Caco-2 (cell line): ENCODE measurements at regions not wholly inside any gene's neighbourhood (a gene's known extent, or its start where the extent isn't known, plus 50 kb on each side); places are given as distances from the start of the nearest gene placed in this dataset.

Source experiments
- BruUV-seq: library from RNA; stranded (reverse); fragments of 400-500 nt; replicated peaks from 2 replicates; lab custom pipeline; 2021; lab: Mats Ljungman, UMichigan
- CTCF ChIA-PET: fragments of 300-600 bp; sonication (Branson Sonifier 250); formaldehyde crosslinking; loops from one replicate; lab custom pipeline; 2022; ENCODE audit warnings: antibody characterized with exemption; lab: Charles Lee
- POLR2A ChIA-PET: fragments of 300-600 bp; sonication (Branson Sonifier 250); formaldehyde crosslinking; loops from one replicate; lab custom pipeline; 2022; ENCODE audit warnings: antibody characterized with exemption; lab: Charles Lee
- DNase-seq, 2 experiments: peaks; one replicate each; pipeline versions ENCODE4 v3.0.0 to v3.0.0-alpha.2; 2020 to 2022
- H3K27me3 ChIP-seq: replicated peaks from 2 replicates; pipeline ENCODE4 v1.6.0; 2011; ENCODE audit warnings: low read length; ENCODE audit not compliant: control insufficient read depth, insufficient read depth
- H3K36me3 ChIP-seq: 2 replicates; pipeline ENCODE4 v1.5.1; 2011; ENCODE audit warnings: low read length; ENCODE audit not compliant: control insufficient read depth, insufficient read depth
- H3K4me1 ChIP-seq: fragments of 250-450 bp; sonication (Bioruptor Pico); 2 replicates; pipeline ENCODE4 v1.5.1; 2020; ENCODE audit warnings: mild to moderate bottlenecking
- H3K4me3 ChIP-seq: 2 replicates; pipeline ENCODE4 v1.5.1; 2011; ENCODE audit warnings: low read depth, mild to moderate bottlenecking, control low read depth, low read length
- H3K9me3 ChIP-seq: fragments of 250-450 bp; sonication (Bioruptor Pico); 2 replicates; pipeline ENCODE4 v1.5.1; 2020; ENCODE audit warnings: mild to moderate bottlenecking, moderate library complexity
- H3K27ac Mint-ChIP-seq: one replicate; pipeline ENCODE4 v1.8.0; 2022; ENCODE audit warnings: mixed read lengths; ENCODE audit not compliant: unreplicated experiment
- H3K27me3 Mint-ChIP-seq: one replicate; pipeline ENCODE4 v1.8.0; 2022; ENCODE audit warnings: mixed read lengths; ENCODE audit not compliant: insufficient read depth, unreplicated experiment
- H3K36me3 Mint-ChIP-seq: one replicate; pipeline ENCODE4 v1.8.0; 2022; ENCODE audit warnings: mild to moderate bottlenecking, mixed read lengths; ENCODE audit not compliant: insufficient read depth, unreplicated experiment
- H3K4me1 Mint-ChIP-seq: one replicate; pipeline ENCODE4 v1.8.0; 2022; ENCODE audit warnings: low read depth, mixed read lengths; ENCODE audit not compliant: unreplicated experiment
- H3K4me3 Mint-ChIP-seq: one replicate; pipeline ENCODE4 v1.8.0; 2022; ENCODE audit warnings: mild to moderate bottlenecking, moderate library complexity, mixed read lengths; ENCODE audit not compliant: unreplicated experiment
- H3K9me3 Mint-ChIP-seq: one replicate; pipeline ENCODE4 v1.8.0; 2022; ENCODE audit warnings: mixed read lengths; ENCODE audit not compliant: unreplicated experiment
- intact Hi-C: fragments of 100-400 bp; cut with micrococcal nuclease; formaldehyde crosslinking; loops from one replicate; pipeline ENCODE4 v1.10.0; 2022; ENCODE audit not compliant: unreplicated experiment
- TF ChIP-seq, protein P1 (sequence below), 2 experiments: fragments of 200-600 bp in 1 of 2; IDR thresholded peaks; 1 replicate in 1 of 2; 2 replicates in 1 of 2; pipeline versions ENCODE4 v1.5.1 to v1.8.0; 2011 to 2022; ENCODE audit warnings: antibody characterized with exemption in 1 of 2, control low read depth in 1 of 2, inconsistent platforms in 1 of 2, low read depth in 1 of 2, low read length in 1 of 2, mild to moderate bottlenecking in 1 of 2, moderate library complexity in 1 of 2; ENCODE audit not compliant: insufficient read depth in 1 of 2, severe bottlenecking in 1 of 2, unreplicated experiment in 1 of 2

DNA sequence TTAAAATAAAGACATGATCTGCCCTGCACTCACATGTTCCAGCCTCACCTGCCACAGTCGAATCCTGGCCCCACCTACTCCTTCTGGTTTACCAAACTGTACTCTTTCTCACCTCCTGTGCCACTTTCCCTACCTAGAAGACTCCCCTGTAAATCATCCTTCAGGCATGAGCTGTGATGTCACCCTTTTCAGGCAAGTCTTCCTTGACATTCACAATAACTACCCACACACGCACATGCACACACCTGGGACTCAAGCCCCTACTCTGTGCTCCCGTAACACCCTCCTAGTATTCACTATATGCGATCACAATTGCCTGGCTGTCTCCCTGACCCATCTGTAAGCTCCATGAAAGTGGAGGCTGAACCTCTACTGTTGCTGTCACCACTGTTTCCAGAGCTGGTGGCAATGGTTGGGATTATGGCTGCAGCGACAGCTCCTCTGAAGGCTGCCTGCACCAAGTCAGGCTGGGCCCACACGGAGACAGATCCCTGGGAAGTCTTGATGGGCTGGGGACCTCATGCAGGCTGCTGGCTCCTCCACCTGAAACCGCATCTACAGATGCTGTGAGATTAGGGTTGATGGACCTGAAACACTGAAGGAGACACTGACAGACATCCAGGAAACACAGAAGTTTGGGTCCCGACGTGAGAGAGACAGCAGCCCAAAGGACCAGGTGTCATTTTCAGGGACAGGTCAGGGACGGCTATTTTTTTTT, 611.1 kb downstream of the UQCRFS1 start:
- Histone ChIP-seq H3K27me3 (no peaks in the 10 kb centered on the region), H3K36me3 (no peaks in the 10 kb centered on the region), H3K4me3 (no peak overlapping the region), H3K4me1 (no peaks in the 10 kb centered on the region), H3K9me3 (no peaks in the 10 kb centered on the region; the same call in 1 of the 2 replicates)
- Mint-ChIP-seq H3K27ac (no peak overlapping the region), H3K36me3 (no peaks in the 10 kb centered on the region), H3K9me3 (peaks cover 13% of the 10 kb centered on the region), H3K4me3 (no peak overlapping the region), H3K4me1 (no peaks in the 10 kb centered on the region), H3K27me3 (peaks cover 3% of the 10 kb centered on the region)
- DNase-seq = no peak
- TF ChIP-seq, protein P1, sequence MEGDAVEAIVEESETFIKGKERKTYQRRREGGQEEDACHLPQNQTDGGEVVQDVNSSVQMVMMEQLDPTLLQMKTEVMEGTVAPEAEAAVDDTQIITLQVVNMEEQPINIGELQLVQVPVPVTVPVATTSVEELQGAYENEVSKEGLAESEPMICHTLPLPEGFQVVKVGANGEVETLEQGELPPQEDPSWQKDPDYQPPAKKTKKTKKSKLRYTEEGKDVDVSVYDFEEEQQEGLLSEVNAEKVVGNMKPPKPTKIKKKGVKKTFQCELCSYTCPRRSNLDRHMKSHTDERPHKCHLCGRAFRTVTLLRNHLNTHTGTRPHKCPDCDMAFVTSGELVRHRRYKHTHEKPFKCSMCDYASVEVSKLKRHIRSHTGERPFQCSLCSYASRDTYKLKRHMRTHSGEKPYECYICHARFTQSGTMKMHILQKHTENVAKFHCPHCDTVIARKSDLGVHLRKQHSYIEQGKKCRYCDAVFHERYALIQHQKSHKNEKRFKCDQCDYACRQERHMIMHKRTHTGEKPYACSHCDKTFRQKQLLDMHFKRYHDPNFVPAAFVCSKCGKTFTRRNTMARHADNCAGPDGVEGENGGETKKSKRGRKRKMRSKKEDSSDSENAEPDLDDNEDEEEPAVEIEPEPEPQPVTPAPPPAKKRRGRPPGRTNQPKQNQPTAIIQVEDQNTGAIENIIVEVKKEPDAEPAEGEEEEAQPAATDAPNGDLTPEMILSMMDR (IDR thresholded peaks at IDR 0.05; ENCODE audit: insufficient read depth in 1 of 2, low read depth in 1 of 2, low read length in 1 of 2, severe bottlenecking in 1 of 2, unreplicated experiment in 1 of 2) = no peak
- POLR2A ChIA-PET = no interaction called here
- CTCF ChIA-PET = no interaction called here
- intact Hi-C loops = no loop called here
- no TSS peak for BruUV-seq

DNA sequence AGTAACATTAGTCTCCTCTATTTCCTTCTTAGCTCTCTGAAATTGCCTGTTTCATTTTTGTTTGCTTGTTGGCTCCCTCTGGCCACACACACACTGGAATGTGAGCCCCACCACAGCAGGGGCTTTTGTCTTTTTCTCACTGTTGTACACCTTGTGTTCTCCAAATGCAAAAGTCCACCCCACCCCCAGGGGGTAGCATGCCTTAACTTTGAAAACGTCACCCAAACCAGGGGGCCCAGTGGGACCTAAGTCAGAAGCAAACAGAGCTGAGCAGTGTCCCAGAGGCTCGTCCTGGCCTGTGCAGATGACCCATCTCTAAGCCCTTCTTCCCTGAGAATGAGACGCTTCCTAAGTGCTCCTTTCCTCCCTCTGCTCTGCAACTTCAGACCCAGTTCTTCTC, 614.1 kb downstream of the UQCRFS1 start:
- Mint-ChIP-seq H3K4me3 (no peak overlapping the region), H3K9me3 (peaks cover 13% of the 10 kb centered on the region)

GRCh38 chr19:28596561-28597071, 616.3 kb downstream of the UQCRFS1 start:
- no peaks in the 10 kb centered on the region for H3K36me3 Mint-ChIP-seq
- intact Hi-C loops = no loop called here
- H3K9me3 ChIP-seq = no peaks in the 10 kb centered on the region
- no peak overlapping the region for H3K4me3 Mint-ChIP-seq
- BruUV-seq = no TSS peak
- H3K4me1 Mint-ChIP-seq = no peaks in the 10 kb centered on the region
- POLR2A ChIA-PET = no interaction called here
- CTCF ChIA-PET = no interaction called here
- H3K27ac Mint-ChIP-seq = no peak overlapping the region
- H3K4me1 ChIP-seq = no peaks in the 10 kb centered on the region
- no peaks in the 10 kb centered on the region for H3K27me3 ChIP-seq
- H3K36me3 ChIP-seq = no peaks in the 10 kb centered on the region
- peaks cover 13% of the 10 kb centered on the region for H3K9me3 Mint-ChIP-seq
- no peak overlapping the region for H3K4me3 ChIP-seq
- DNase-seq = no peak
- TF ChIP-seq, protein P1 (IDR thresholded peaks at IDR 0.05; ENCODE audit: insufficient read depth in 1 of 2, low read depth in 1 of 2, low read length in 1 of 2, severe bottlenecking in 1 of 2, unreplicated experiment in 1 of 2) = no peak
- H3K27me3 Mint-ChIP-seq = peaks cover 12% of the 10 kb centered on the region

More for the DNA sequence above, 614.1 kb downstream of the UQCRFS1 start:
- no peaks in the 10 kb centered on the region for H3K36me3 Mint-ChIP-seq
- TF ChIP-seq, protein P1 (IDR thresholded peaks at IDR 0.05; ENCODE audit: insufficient read depth in 1 of 2, low read depth in 1 of 2, low read length in 1 of 2, severe bottlenecking in 1 of 2, unreplicated experiment in 1 of 2) = no peak
- Histone ChIP-seq H3K4me1 (no peaks in the 10 kb centered on the region), H3K36me3 (no peaks in the 10 kb centered on the region), H3K27me3 (no peaks in the 10 kb centered on the region), H3K9me3 (no peaks in the 10 kb centered on the region), H3K4me3 (no peak overlapping the region)
- no peak overlapping the region for H3K27ac Mint-ChIP-seq
- ChIA-PET POLR2A (no interaction called here), CTCF (no interaction called here)
- H3K27me3 Mint-ChIP-seq = peaks cover 9% of the 10 kb centered on the region
- no peaks in the 10 kb centered on the region for H3K4me1 Mint-ChIP-seq
- no peak for DNase-seq
- intact Hi-C loops = no loop called here
- BruUV-seq = no TSS peak
